ENCODE measurements at regions not wholly inside any gene's neighbourhood (a gene's known extent, or its start where the extent isn't known, plus 50 kb on each side); places are given as distances from the start of the nearest gene placed in this dataset.

GRCh38 chr3:84547207-84547606 is 411.6 kb upstream of the CADM2 start:
- TF ChIP-seq EZH2phosphoT487 (IDR thresholded peaks at IDR 0.05; ENCODE audit: low read depth) (no peak), CTCF (IDR thresholded peaks at IDR 0.05; ENCODE audit: low read depth, low read length) (no peak)
